Naive B cell (primary cell): ENCODE measurements at regions not wholly inside any gene's neighbourhood (a gene's known extent, or its start where the extent isn't known, plus 50 kb on each side); places are given as distances from the start of the nearest gene placed in this dataset.

Source experiments
- ATAC-seq, 2 donors: fragments of 150-1000 bp; cut with Tn5 transposase; 2 replicates each; pipeline ENCODE4 v1.10.0; 2021; ENCODE audit warnings: low read depth in 2 of 2, mild to moderate bottlenecking in 2 of 2, moderate library complexity in 2 of 2
- DNase-seq: peaks from one replicate; pipeline ENCODE4 v3.0.0; 2022
- H3K27ac Mint-ChIP-seq, 6 donors: one replicate each; pipeline ENCODE4 v1.8.0; 2020 to 2022; ENCODE audit warnings: mild to moderate bottlenecking in 6 of 6, mixed read lengths in 6 of 6, moderate library complexity in 5 of 6, inconsistent platforms in 2 of 6
- H3K27me3 Mint-ChIP-seq, 3 donors: one replicate each; pipeline ENCODE4 v1.8.0; 2021 to 2022; ENCODE audit warnings: mixed read lengths in 3 of 3, mild to moderate bottlenecking in 1 of 3
- H3K36me3 Mint-ChIP-seq, 2 donors: one replicate each; pipeline ENCODE4 v1.8.0; 2020 to 2022; ENCODE audit warnings: mixed read lengths in 2 of 2, inconsistent platforms in 1 of 2, mild to moderate bottlenecking in 1 of 2
- H3K4me1 Mint-ChIP-seq, 3 donors: one replicate each; pipeline ENCODE4 v1.8.0; 2020 to 2022; ENCODE audit warnings: mixed read lengths in 3 of 3, inconsistent platforms in 1 of 3, mild to moderate bottlenecking in 1 of 3, moderate library complexity in 1 of 3
- H3K4me3 Mint-ChIP-seq, 8 donors: one replicate each; pipeline ENCODE4 v1.8.0; 2020 to 2022; ENCODE audit warnings: mild to moderate bottlenecking in 8 of 8, mixed read lengths in 8 of 8, moderate library complexity in 8 of 8, inconsistent platforms in 2 of 8
- H3K9me3 Mint-ChIP-seq, 7 donors: one replicate each; pipeline ENCODE4 v1.8.0; 2020 to 2022; ENCODE audit warnings: mixed read lengths in 7 of 7, mild to moderate bottlenecking in 5 of 7, inconsistent platforms in 2 of 7, moderate library complexity in 1 of 7

DNA sequence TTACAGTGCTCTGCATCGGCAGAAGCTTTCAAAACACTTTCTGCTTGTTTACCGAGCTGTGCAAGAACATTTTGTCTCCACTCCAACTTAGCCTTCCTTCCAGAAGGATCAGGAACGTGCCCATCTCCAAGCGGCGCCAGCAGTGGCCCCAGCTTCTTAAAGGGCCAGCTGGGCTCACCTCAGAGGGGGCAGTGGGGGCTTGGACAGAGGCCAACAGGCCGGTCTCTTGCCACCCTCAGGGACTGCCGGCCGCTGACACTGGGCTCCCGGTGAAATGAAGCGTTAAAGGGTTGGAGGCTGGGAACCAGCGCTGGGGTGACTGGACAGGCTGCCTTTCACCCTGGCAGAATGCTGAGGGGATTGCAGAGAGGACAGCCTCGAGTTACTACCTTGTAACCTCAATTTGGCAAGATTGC, 67.0 kb upstream of the RNU6ATAC start:
- no peak overlapping the region for H3K27ac Mint-ChIP-seq
- H3K4me1 Mint-ChIP-seq: peaks cover 0 to 4% (median 0%) of the 10 kb centered on the region in 3 donors
- ATAC-seq (no peak), DNase-seq (no peak)
- peaks cover 0 to 2% (median 0%) of the 10 kb centered on the region in 7 donors for H3K9me3 Mint-ChIP-seq
- H3K27me3 Mint-ChIP-seq: peaks cover 0 to 47% (median 21%) of the 10 kb centered on the region in 3 donors
- no peak overlapping the region for H3K4me3 Mint-ChIP-seq
- peaks cover 0 to 7% of the 10 kb centered on the region in 2 donors for H3K36me3 Mint-ChIP-seq

DNA sequence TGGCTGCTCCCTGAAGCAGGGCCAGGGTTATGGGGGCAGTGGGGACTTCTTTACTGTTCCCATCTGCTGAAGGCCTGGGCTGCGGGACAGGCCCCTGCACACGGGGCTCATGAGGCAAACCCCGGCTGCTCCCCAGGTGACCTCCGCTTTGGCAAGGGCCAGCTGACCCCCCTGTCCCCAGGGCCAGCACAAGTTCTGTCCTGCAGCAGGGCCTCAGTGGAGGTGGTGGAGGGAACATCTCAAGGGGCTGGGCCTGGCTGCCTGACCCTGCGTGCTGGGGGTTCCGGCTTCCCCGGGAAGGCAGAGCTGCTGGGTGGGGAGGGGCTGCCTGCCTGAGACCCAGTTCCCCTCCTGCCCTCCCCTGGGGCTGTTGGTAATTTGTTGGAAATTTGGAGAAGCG, 67.4 kb upstream of the RNU6ATAC start:
- ATAC-seq (no peak), DNase-seq (no peak)
- Mint-ChIP-seq H3K27ac (no peak overlapping the region), H3K27me3 (peaks cover 0 to 51% (median 21%) of the 10 kb centered on the region in 3 donors), H3K36me3 (peaks cover 0 to 7% of the 10 kb centered on the region in 2 donors), H3K4me1 (peaks cover 0 to 4% (median 0%) of the 10 kb centered on the region in 3 donors), H3K9me3 (peaks cover 0 to 2% (median 0%) of the 10 kb centered on the region in 7 donors), H3K4me3 (no peak overlapping the region)

DNA sequence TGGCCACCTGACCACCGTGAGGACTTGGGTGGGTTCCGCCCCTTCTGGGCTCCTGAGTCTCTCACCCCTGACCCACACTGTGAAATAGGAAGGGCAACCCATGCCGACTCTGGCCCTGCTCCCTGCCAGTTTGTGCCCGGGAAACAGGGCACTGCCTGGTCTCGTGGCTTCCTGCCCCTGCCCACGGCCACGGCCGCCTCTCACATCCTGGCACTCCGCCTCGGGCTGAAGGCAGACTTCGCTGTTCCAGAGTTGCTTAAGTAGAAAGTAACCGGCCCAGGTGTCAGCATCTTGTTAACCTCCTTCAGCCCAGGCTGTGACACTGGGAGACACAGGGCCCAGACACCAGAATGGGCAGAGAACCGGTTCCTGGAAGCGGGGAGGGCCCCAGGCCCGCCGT, 68.7 kb upstream of the RNU6ATAC start:
- Mint-ChIP-seq H3K9me3 (peaks cover 0 to 2% (median 0%) of the 10 kb centered on the region in 7 donors), H3K4me3 (no peak overlapping the region), H3K27ac (peak overlapping the region in 1 of 6 donors; percentile 11), H3K4me1 (peaks cover 0 to 4% (median under 1%) of the 10 kb centered on the region in 3 donors), H3K27me3 (peaks cover 0 to 52% (median 22%) of the 10 kb centered on the region in 3 donors), H3K36me3 (peaks cover 0 to 7% of the 10 kb centered on the region in 2 donors)
- DNase-seq: no peak
- no peak for ATAC-seq

DNA sequence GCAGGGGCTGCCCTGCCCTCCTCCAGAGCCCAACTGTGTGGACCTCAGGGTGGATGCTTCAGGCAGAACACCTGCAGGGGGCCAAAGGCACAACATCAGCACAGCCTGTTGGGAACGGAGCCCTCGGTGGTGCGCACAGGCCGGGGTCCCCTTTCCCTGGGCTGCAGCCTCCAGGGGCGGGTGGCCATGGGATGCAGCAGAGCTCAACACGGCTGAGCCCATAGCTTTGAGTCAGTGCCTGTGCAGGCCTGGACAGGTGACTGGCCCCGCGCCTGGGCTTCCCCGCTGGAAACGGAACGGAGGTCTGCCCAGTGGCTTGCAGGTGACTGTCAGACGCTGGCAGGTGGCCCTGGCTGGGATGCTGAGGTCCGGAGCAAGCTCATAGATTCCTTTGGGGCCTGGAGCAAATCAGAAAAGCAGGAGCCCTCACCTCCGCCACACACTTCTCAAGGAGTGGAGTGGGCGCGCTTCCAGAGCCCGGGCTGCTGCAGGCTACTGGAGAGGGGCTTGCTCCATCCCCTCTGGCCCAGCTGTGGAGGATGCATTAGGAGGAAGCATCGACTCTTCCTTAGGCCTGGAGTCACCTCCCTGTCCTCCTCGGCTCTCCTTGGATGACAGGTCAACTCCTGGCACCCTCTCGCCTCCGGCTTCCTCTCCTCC, 69.8 kb upstream of the RNU6ATAC start:
- H3K27me3 Mint-ChIP-seq: peaks cover 3 to 48% (median 28%) of the 10 kb centered on the region in 3 donors
- DNase-seq: no peak
- H3K9me3 Mint-ChIP-seq: peaks cover 0 to 2% (median 0%) of the 10 kb centered on the region in 7 donors
- H3K4me1 Mint-ChIP-seq: peaks cover 0 to 5% (median 0%) of the 10 kb centered on the region in 3 donors
- ATAC-seq: no peak
- H3K27ac Mint-ChIP-seq: no peak overlapping the region
- peaks cover 0 to 7% of the 10 kb centered on the region in 2 donors for H3K36me3 Mint-ChIP-seq
- no peak overlapping the region for H3K4me3 Mint-ChIP-seq

DNA sequence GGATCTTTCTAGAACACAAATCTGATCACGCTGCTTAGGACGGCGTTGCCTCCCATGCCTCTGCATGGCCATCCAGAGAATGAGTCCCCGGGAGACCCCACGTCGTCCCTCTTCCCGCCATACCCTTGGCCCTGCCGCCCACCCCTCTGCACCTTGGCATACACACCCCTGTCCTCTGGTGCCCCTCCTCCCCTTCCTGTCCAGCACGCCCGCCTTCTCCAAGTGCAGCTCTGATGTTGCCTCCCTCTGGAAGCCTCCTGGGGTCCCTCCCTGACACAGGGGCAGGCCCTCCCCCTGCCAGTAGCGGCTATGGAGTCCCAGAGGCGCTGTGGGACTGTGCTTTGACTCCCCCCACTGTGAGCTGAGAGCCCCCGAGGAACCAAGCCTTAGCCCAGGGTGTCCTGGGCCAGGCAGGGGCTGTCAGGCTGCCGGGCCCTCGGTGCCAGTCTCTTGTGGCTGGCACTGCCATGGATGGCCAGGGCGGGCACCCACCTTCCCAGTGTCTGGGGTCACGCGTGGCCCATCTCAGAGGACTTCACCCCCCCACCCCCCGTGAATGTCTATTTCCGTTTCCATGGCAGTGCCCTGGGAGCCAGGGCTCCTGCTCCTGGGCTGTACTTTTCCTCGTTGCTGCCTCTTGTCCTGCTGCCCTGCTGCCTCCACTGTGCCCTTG, 70.5 kb upstream of the RNU6ATAC start:
- ATAC-seq (no peak), DNase-seq (no peak)
- Mint-ChIP-seq H3K4me1 (peaks cover 0 to 5% (median 0%) of the 10 kb centered on the region in 3 donors), H3K36me3 (peaks cover 0 to 7% of the 10 kb centered on the region in 2 donors), H3K9me3 (peaks cover 0 to 2% (median 0%) of the 10 kb centered on the region in 7 donors), H3K27me3 (peaks cover 3 to 54% (median 28%) of the 10 kb centered on the region in 3 donors), H3K27ac (peak overlapping the region in 1 of 6 donors; percentile 70), H3K4me3 (no peak overlapping the region)

DNA sequence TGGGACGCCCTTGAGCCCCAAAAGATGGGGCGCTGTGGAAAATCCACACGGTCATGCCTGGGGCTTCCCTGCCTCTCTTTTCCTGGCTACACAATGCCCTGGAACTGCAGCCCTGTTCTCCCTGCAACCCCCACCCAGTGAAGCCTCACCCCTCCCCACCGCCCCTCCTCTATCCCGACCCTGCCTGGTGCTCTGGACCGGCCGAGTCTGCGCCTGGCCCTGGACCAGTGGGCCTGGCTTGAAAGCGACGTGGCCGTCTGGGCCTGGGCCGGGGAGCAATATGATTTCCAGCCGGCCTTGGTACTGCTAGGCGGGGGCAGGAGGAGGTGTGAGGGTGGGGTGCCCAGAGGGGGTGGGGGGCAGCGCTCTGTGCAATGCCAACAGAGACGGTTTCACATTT, 71.0 kb upstream of the RNU6ATAC start:
- peaks cover 0 to 7% of the 10 kb centered on the region in 2 donors for H3K36me3 Mint-ChIP-seq
- ATAC-seq: no peak
- peak overlapping the region in 1 of 6 donors; percentile 70 for H3K27ac Mint-ChIP-seq
- no peak overlapping the region for H3K4me3 Mint-ChIP-seq
- no peak for DNase-seq
- peaks cover 0 to 9% (median 0%) of the 10 kb centered on the region in 3 donors for H3K4me1 Mint-ChIP-seq
- peaks cover 0 to 2% (median 0%) of the 10 kb centered on the region in 7 donors for H3K9me3 Mint-ChIP-seq
- H3K27me3 Mint-ChIP-seq: peaks cover 3 to 55% (median 23%) of the 10 kb centered on the region in 3 donors

DNA sequence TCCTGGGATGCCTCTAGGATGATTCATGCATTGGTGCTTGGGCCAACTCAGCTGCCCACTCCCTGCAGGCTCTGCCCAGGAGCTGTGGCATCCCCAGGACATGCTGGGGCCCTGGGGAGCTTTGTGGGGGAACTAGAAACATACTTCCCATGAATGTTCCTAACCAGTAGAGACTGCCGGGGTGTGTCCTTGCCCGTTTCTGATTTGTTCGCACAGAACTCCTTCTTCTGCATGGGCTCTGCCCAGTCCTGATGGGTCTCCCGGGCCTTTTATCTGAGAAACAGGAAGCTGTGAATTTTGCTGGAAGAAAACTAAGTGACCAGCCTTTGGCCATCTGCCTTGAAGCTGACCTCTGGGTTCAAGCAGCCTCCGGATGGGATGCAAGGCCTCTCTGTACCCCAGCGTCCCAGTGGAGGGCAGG, 71.6 kb upstream of the RNU6ATAC start:
- peaks cover 3 to 57% (median 22%) of the 10 kb centered on the region in 3 donors for H3K27me3 Mint-ChIP-seq
- peaks cover 0 to 2% (median 0%) of the 10 kb centered on the region in 7 donors for H3K9me3 Mint-ChIP-seq
- H3K36me3 Mint-ChIP-seq: peaks cover 0 to 7% of the 10 kb centered on the region in 2 donors
- H3K4me1 Mint-ChIP-seq: peaks cover 0 to 12% (median 2%) of the 10 kb centered on the region in 3 donors
- no peak overlapping the region for H3K4me3 Mint-ChIP-seq
- DNase-seq (no peak), ATAC-seq (no peak)
- peak overlapping the region in 1 of 6 donors; percentile 32 for H3K27ac Mint-ChIP-seq

DNA sequence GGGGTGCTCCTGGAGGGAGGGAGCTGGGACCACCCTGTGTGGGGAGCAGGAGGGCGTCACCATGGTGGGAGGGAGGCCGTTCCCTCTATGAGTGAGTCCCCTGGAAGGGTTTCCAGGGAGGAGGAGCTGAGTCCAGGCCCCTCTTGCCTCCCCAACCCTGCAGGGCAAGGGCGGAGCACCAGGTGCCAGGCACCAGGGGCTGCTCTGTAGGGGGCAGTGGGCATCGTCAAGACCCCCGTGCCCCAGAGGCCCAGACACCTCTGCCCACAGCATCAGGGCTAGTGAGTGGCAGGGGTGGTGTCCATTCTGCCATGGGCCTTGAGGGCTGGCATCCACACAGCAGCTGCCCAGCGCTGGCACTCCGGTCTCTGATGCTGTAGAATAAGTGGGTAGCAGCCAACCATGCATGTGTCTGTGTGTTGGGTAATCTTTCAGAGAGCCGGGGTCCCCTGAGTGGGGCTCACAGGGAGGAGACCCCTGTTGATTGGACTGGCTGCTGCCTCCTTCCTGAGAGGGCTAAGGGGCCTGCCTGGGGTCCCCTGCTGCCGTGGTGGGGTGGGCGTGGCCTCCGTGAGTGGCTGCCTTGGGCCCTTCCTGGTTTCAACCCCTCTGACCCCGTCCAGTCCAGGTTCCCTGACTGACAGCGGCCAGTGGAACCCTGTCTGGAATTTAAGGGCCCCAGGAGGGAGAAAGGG, 72.7 kb upstream of the RNU6ATAC start:
- Mint-ChIP-seq H3K9me3 (peaks cover 0 to 2% (median 0%) of the 10 kb centered on the region in 7 donors), H3K4me1 (peaks cover 0 to 12% (median 10%) of the 10 kb centered on the region in 3 donors), H3K27ac (no peak overlapping the region), H3K27me3 (peaks cover 3 to 52% (median 21%) of the 10 kb centered on the region in 3 donors), H3K36me3 (peaks cover 0 to 6% of the 10 kb centered on the region in 2 donors), H3K4me3 (no peak overlapping the region)
- no peak for ATAC-seq
- DNase-seq: no peak

DNA sequence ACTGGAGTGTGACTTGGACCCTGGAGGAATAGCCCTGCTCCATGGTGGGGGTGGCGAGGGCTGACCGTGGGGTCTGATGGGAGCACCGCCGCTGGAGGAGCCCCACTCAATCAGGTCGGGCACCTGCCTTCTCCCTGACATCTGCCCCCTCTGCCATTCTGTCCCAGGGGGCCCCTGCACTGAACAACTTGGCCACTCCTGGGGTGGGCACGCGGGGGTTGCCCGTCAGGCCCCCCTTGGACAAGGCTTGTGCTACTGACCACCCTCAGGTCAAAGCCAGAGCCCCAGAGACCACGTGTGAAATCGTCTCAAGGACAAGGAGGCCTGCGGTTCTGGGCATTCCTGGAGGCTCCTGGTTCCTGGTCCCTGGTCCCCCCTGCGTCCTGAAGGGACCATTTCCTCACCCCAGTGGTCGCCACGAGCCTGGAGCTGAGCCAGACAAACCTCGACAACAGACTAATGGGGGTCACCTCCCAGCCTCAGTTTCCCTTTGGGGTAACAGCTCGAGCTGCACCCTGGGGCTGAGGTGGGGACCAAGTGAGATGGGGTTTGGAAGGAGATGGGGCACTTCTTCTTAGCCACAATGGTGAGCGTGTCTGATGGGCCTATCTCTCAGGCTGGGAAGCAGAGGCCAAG, 73.4 kb upstream of the RNU6ATAC start:
- peaks cover 3 to 45% (median 14%) of the 10 kb centered on the region in 3 donors for H3K27me3 Mint-ChIP-seq
- H3K4me3 Mint-ChIP-seq: no peak overlapping the region
- H3K27ac Mint-ChIP-seq: peak overlapping the region in 1 of 6 donors; percentile 29
- DNase-seq (no peak), ATAC-seq (no peak)
- H3K4me1 Mint-ChIP-seq: peaks cover 3 to 16% (median 16%) of the 10 kb centered on the region in 3 donors
- H3K36me3 Mint-ChIP-seq: no peaks in the 10 kb centered on the region
- no peaks in the 10 kb centered on the region for H3K9me3 Mint-ChIP-seq

DNA sequence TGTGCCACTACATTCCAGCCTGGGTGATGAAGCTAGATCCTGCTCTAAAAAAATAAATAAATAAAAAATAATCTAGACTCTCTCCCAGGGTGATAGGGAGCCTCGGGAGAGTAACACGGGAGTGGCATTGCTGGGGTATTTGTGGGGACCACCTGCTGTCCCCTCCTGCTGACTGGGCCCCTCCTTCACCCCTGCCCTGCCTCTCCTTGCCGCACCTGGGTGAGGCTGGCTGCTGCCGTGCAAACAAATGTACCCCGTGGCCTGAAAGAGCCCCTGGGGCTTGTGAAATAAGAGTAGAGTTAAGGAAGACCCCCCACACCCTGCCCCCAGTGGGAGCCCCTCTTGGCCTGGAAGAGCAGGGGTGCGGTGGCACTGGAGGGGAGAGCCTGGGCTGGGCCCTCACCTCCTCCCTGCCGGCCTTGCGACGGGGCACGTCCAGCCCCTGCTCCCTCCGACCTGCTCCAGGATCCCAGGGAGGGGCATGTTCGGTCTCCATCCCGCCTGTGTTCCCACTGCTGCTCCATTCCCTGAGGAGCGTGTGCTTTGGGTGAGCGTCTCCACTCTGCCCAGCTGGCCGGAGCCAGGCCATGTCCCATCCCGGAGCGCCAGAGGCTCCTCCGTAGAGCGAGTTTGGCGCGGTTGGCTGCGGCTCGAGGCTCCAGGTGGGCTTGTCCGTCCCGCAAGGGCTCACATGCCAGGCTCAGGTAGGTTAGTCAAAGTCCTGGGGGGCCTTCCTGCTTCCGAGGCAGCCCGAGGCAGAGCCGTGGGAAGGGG, 75.0 kb upstream of the RNU6ATAC start:
- peaks cover 3 to 36% (median 8%) of the 10 kb centered on the region in 3 donors for H3K27me3 Mint-ChIP-seq
- peaks cover 11 to 31% (median 25%) of the 10 kb centered on the region in 3 donors for H3K4me1 Mint-ChIP-seq
- no peak overlapping the region for H3K4me3 Mint-ChIP-seq
- peaks cover 0 to 3% (median 0%) of the 10 kb centered on the region in 7 donors for H3K9me3 Mint-ChIP-seq
- DNase-seq (no peak), ATAC-seq (no peak)
- no peak overlapping the region for H3K27ac Mint-ChIP-seq
- no peaks in the 10 kb centered on the region for H3K36me3 Mint-ChIP-seq

DNA sequence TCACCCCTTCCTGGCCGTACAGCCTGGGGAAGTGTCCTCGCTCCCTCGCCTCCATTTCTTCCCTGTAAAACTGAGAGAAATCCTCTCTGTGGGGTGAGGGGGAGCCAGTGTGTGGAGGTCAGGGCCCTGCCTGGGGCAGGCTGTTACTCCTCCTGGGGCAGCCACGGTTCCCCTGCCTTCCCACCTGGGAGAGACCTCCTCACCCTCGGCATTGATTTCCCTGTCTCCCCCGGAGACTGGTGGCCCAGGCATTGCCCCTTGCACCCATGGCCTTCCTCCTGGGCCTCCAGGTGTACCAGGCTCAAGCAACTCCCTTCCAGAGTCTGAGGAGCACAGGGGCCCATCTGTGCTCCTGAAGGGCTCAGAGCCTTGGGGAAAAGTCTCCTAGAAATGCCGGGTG, 75.6 kb upstream of the RNU6ATAC start:
- Mint-ChIP-seq H3K4me1 (peaks cover 18 to 38% (median 31%) of the 10 kb centered on the region in 3 donors), H3K36me3 (peaks cover 1 to 3% of the 10 kb centered on the region in 2 donors), H3K4me3 (no peak overlapping the region), H3K27me3 (peaks cover 3 to 31% (median 8%) of the 10 kb centered on the region in 3 donors), H3K9me3 (peaks cover 0 to 3% (median under 1%) of the 10 kb centered on the region in 7 donors), H3K27ac (no peak overlapping the region)
- ATAC-seq (no peak), DNase-seq (no peak)

DNA sequence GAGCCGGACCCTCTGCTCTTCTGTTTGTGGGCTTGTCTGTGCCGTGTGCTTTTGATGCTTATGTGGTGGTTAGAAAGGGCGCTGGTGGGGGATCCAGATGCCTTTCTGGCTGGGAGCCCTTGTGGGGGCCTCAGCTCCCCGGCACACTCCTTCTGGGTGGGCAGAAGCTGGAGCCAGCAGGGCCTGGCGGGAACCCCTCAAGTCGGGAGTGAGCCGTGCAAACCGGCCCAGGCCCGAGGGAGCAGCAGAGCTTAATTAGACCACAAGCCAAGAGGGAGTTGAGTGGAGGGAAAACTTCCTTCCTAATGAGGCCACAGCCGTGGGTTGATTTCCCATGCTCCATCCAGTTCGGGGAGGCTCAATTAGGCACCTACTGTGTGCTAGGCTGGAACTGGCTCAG, 76.0 kb upstream of the RNU6ATAC start:
- peaks cover 4 to 7% of the 10 kb centered on the region in 2 donors for H3K36me3 Mint-ChIP-seq
- peaks cover 0 to 6% (median 2%) of the 10 kb centered on the region in 7 donors for H3K9me3 Mint-ChIP-seq
- peaks cover 3 to 28% (median 8%) of the 10 kb centered on the region in 3 donors for H3K27me3 Mint-ChIP-seq
- DNase-seq (no peak), ATAC-seq (no peak)
- peak overlapping the region in 1 of 8 donors; percentile 61 for H3K4me3 Mint-ChIP-seq
- peaks cover 21 to 42% (median 35%) of the 10 kb centered on the region in 3 donors for H3K4me1 Mint-ChIP-seq
- peak overlapping the region in 1 of 6 donors; percentile 82 for H3K27ac Mint-ChIP-seq
